GM19025 (cell line): ENCODE measurements at regions not wholly inside any gene's neighbourhood (a gene's known extent, or its start where the extent isn't known, plus 50 kb on each side); places are given as distances from the start of the nearest gene placed in this dataset.
A peak's percentile ranks its signal among the peaks of the same experiment; 100 is the strongest.
"Not testable (repeated sequence)": the region's sequence is repeated elsewhere in the genome, so short reads cannot be mapped to it uniquely, and the experiment has no call there.

Experiments
- ATAC-seq: cut with Tn5 transposase; IDR thresholded peaks from one replicate; pipeline ENCODE4 v1.9.1; 2021; ENCODE audit warnings: mild to moderate bottlenecking, low read depth, moderate library complexity; ENCODE audit not compliant: unreplicated experiment

DNA sequence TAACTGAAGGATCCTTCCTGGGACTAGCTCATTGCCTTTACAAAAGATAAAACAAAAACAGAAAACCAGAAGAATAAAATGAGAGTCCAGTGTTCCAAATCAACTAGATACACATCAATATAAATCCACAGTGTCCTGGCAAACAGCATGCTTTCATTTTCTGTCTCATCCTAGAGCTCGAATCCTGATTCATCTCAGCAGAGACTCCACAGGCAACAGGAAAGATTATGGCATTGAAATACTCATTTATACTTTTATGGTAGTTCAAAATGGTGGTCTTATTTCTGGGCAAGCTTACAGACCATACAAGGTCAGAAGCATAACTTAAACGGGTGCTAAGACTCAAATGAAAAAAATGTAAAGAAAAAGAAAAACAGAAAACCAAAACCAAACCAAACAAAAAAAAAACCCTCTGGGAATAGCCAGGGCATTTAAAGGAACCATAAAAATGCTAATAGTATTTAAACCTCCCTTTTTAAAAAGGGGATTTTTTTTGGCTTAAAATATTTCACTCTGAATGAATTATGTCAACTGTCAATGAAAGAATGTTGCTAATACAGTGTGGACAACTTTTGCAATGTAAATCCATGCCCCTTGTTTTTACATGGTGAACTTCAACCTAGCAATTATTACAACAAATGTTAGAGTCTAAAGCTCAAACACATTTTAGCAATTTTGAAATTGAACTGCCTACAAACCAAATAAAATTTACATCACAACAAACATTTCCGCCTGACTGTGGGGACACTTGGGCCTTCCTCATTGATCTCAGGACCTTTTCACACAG is 57.9 kb downstream of the GPR101 start:
- no peak for ATAC-seq

GRCh38 chrX:136967966-136968365 is 65.8 kb downstream of the GPR101 start:
- ATAC-seq = no peak

DNA sequence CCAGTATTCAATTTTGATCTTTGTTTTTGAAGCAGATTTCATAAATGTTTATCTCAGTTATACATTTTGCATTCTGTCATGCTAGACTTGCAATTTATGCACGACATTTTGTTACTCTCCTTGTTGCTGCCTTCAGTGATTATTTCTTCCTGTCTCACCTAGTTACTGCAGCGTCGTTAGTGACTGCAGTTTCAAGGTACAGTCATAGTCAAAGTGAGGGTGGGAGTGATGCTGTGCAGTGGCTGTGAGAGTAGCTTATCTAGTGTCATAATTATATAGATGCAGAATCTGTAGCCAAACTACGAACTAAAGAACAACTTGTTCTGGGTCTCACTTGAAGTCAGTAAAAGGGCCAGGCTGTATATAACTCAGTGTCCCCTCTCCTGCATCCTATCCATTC is 69.8 kb downstream of the GPR101 start:
- no peak for ATAC-seq

DNA sequence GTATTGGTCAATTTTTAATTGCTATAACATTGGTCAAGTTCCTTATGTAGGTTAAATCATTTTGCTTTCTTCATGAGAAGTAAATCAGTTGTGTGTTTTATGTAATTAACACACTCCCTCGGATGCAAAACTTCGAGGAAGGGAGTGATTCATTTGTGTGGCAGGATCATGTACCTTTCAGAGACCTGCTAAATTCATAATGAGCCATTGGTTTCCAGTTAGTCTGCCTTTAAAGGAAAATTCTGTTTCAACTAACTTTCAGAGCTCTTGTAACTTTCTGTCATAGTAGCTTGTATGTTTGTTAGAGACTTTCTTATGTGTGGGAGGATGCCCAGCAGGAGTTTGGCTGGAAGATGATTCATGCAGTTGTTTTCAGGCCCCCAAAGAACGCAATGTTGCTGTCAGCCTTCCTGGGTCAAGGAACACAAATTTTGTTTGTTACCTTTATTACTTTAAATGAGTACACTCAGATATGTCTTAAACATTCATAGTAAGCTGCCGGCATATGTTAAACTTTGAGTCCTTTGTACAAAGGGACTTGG is 72.1 kb downstream of the GPR101 start:
- no peak for ATAC-seq

DNA sequence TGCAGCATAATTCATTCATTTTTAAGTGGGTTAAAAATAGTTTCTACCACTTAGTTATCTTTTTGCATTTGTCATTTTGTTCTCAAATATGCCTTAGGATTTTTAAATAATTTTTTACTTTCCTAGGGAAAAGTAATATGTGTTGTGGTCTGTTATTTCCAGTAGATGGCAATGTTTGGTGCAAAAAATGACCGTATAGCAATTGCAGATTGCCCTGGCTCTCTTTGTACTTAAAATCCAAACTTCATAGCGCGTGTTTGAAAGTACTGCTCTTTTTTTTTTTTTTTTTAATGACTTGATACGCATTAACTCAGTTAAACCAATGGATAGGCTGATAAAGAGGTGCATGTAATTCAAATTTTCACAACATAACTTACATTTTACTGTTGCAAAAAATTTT is 74.4 kb upstream of the RBMX start:
- ATAC-seq = no peak

GRCh38 chrX:136953867-136954787 is 73.6 kb upstream of the RBMX start:
- ATAC-seq = peak; percentile 79

DNA sequence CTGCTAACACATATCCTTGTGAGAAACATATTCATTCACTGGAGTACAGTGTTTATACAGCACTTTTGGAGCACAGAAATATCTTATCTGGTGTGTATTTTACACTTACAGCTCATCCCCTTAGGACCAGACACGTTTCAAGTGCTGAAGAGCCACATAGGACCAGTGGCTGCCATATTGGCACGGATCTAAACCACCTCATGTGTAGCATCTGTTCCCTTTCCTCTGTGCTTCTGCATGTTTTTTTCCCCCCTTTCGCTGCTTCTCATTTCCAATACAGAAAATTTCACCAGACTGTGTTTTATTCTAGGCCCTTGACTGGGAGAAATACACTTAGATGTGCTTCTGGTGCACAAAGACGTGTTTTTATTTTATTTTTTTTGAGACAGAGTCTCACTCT is 69.7 kb upstream of the RBMX start:
- no peak for ATAC-seq

GRCh38 chrX:136941396-136942337 is 61.1 kb upstream of the RBMX start:
- ATAC-seq = no peak

DNA sequence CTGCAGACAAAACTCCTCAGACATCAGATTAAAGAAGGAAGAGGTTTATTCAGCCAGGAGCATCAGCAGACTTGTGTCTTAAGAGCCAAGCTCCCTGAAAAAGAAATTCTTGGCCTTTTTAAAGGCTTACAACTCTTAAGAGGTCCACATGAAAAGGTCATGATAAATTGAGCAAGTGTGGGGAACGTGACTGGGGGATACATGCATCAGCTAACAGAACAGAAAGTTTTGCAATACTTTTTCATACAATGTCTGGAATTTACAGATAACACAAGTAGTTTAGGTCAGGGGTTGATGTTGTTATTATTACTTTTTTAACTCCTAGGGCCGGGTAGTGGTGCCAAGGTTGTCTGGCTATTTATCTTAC is 55.6 kb upstream of the RBMX start:
- no peak for ATAC-seq

DNA sequence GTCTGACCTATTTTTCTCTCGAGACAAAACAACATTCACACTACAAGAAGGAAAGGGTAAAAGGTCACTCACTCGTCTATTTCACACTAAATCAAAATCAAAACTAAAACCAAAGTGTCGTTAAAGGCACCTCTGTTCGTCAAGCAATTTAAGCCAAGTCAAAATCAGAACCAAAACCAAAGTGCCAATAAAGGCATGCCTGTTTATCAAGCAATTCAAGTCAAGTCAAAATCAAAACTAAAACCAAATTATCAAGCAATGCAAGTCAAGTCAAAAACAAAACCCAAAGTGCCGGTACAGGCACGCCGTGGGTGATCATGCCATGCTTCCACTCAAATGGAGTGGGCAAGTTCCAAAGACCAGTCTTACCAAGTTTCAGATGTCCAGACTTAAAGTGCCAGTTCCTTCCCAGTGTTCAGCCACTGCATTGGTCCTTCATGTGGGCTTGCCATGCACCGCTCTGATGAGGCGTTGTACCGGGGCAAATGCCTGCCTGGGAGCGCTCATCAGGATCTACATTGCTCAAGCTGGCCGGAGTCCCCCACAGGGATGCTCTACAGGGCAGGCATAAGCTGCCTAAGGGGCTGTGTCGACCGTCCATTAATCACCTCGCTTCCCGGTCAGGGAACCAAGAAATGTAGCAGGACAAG is 55.1 kb upstream of the RBMX start:
- ATAC-seq = not testable (repeated sequence)

- ATAC-seq = not testable (repeated sequence)
Measured at GRCh38 chrX:136934652-136935051, 54.1 kb upstream of the RBMX start.

- ATAC-seq = no peak
Measured at GRCh38 chrX:136933611-136934145, 53.2 kb upstream of the RBMX start.

DNA sequence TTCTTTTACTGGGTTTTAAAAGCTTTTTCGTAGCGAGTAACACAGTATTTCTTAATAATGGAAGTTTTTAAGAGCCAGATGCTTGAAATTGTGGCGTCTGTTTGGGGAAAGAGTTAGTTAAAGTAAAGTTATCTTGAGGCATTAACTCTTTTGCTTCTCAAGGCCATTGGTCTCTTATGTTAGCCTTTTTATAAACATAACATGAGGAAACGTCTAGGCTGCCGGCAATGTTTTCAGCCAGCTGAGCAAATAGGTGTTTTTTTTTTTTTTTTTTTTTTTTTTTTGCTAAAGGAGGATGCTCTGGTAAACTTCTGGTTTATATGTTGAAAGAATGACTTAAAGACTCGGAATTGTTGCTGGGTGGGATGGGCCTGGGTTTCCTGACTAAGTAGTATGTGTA is 51.1 kb upstream of the RBMX start:
- ATAC-seq = no peak
